ENCODE measurements at regions not wholly inside any gene's neighbourhood (a gene's known extent, or its start where the extent isn't known, plus 50 kb on each side); places are given as distances from the start of the nearest gene placed in this dataset.
A peak's percentile ranks its signal among the peaks of the same experiment; 100 is the strongest.

- Histone ChIP-seq H3K4me3 (ENCODE audit: low read length) (no peak overlapping the region), H3K9me3 (ENCODE audit: low read length) (no peaks in the 10 kb centered on the region), H3K79me2 (replicated peaks; ENCODE audit: insufficient read depth, low read length) (no peaks in the 10 kb centered on the region), H3F3A (ENCODE audit: insufficient read depth, low read length, poor library complexity, severe bottlenecking) (no peaks in the 10 kb centered on the region), H3K27me3 (ENCODE audit: insufficient read depth, low read depth, low read length) (no peaks in the 10 kb centered on the region), H2AFZ (ENCODE audit: low read depth, low read length) (no peak overlapping the region), H3K36me3 (ENCODE audit: insufficient read depth, low read length) (no peaks in the 10 kb centered on the region), H3K27ac (ENCODE audit: low read length) (no peak overlapping the region), H4K20me1 (ENCODE audit: insufficient read depth) (no peaks in the 10 kb centered on the region), H3K4me2 (ENCODE audit: low read length) (no peak overlapping the region), H3K9ac (ENCODE audit: low read length) (no peak overlapping the region), H3K9me2 (ENCODE audit: insufficient read depth, low read length) (no peaks in the 10 kb centered on the region)
- TF ChIP-seq EP300 (conservative IDR thresholded peaks at IDR 0.05; ENCODE audit: poor library complexity, severe bottlenecking) (no peak), POLR2AphosphoS5 (IDR thresholded peaks at IDR 0.05) (no peak), TAF1 (IDR thresholded peaks at IDR 0.05; ENCODE audit: low read depth) (no peak), EZH2 (IDR thresholded peaks at IDR 0.05; ENCODE audit: borderline replicate concordance, insufficient read depth, low read length, poor library complexity, severe bottlenecking) (no peak), MXI1 (conservative IDR thresholded peaks at IDR 0.05; ENCODE audit: poor library complexity, severe bottlenecking) (no peak), CTCF (IDR thresholded peaks at IDR 0.05; ENCODE audit: poor library complexity, severe bottlenecking) (no peak), RAD21 (conservative IDR thresholded peaks at IDR 0.05) (no peak), REST (IDR thresholded peaks at IDR 0.05; ENCODE audit: borderline replicate concordance) (no peak), SMC3 (conservative IDR thresholded peaks at IDR 0.05; ENCODE audit: poor library complexity) (no peak)
Observed at GRCh38 chr20:52476074-52476750, 284.6 kb upstream of the ZFP64 start.

GRCh38 chr20:52473186-52473585 lies 281.6 kb upstream of the ZFP64 start:
- Histone ChIP-seq H2AFZ (ENCODE audit: low read depth, low read length) (no peak overlapping the region), H3F3A (ENCODE audit: insufficient read depth, low read length, poor library complexity, severe bottlenecking) (no peaks in the 10 kb centered on the region), H3K4me2 (ENCODE audit: low read length) (no peak overlapping the region), H3K9me3 (ENCODE audit: low read length) (no peaks in the 10 kb centered on the region), H3K27me3 (ENCODE audit: insufficient read depth, low read depth, low read length) (no peaks in the 10 kb centered on the region), H3K27ac (ENCODE audit: low read length) (no peak overlapping the region), H4K20me1 (ENCODE audit: insufficient read depth) (no peaks in the 10 kb centered on the region), H3K4me3 (ENCODE audit: low read length) (no peak overlapping the region), H3K36me3 (ENCODE audit: insufficient read depth, low read length) (no peaks in the 10 kb centered on the region), H3K9me2 (ENCODE audit: insufficient read depth, low read length) (no peaks in the 10 kb centered on the region), H3K9ac (ENCODE audit: low read length) (no peak overlapping the region), H3K79me2 (replicated peaks; ENCODE audit: insufficient read depth, low read length) (no peaks in the 10 kb centered on the region)
- TF ChIP-seq EZH2 (IDR thresholded peaks at IDR 0.05; ENCODE audit: borderline replicate concordance, insufficient read depth, low read length, poor library complexity, severe bottlenecking) (no peak), EP300 (conservative IDR thresholded peaks at IDR 0.05; ENCODE audit: poor library complexity, severe bottlenecking) (peak; percentile 47), POLR2AphosphoS5 (IDR thresholded peaks at IDR 0.05) (peak; percentile 37)
